Activated CD4-positive, alpha-beta memory T cell treated with anti-CD3 and anti-CD28 coated beads, Interleukin-2, amount 10 ng/mL, durations not matched to agents 7 days and 5 days (primary cell): ENCODE measurements at regions not wholly inside any gene's neighbourhood (a gene's known extent, or its start where the extent isn't known, plus 50 kb on each side); places are given as distances from the start of the nearest gene placed in this dataset.

Experiments
- CTCF ChIA-PET: fragments of 350-600 bp; sonication (Branson Sonifier 250); formaldehyde crosslinking; loops from one replicate; lab custom pipeline; 2021; ENCODE audit warnings: antibody characterized with exemption, inconsistent platforms; lab: Charles Lee
- POLR2A ChIA-PET: fragments of 350-600 bp; sonication (Branson Sonifier 250); formaldehyde crosslinking; loops from one replicate; lab custom pipeline; 2021; ENCODE audit warnings: antibody characterized with exemption; lab: Charles Lee
- DNase-seq: peaks from one replicate; pipeline ENCODE4 v3.0.0-alpha.2; 2020
- H3K27ac Mint-ChIP-seq: one replicate; pipeline ENCODE4 v1.8.0; 2021; ENCODE audit warnings: mild to moderate bottlenecking, mixed read lengths
- H3K27me3 Mint-ChIP-seq: one replicate; pipeline ENCODE4 v1.8.0; 2021; ENCODE audit warnings: mixed read lengths
- H3K36me3 Mint-ChIP-seq: one replicate; pipeline ENCODE4 v1.8.0; 2021; ENCODE audit warnings: low read depth, mixed read lengths
- H3K4me1 Mint-ChIP-seq: one replicate; pipeline ENCODE4 v1.8.0; 2021; ENCODE audit warnings: mixed read lengths
- H3K4me3 Mint-ChIP-seq: one replicate; pipeline ENCODE4 v1.8.0; 2021; ENCODE audit warnings: mild to moderate bottlenecking, mixed read lengths
- H3K9me3 Mint-ChIP-seq: one replicate; pipeline ENCODE4 v1.8.0; 2021; ENCODE audit warnings: mixed read lengths

GRCh38 chr15:70494852-70495571, 268.3 kb downstream of the UACA start:
- peaks cover 8% of the 10 kb centered on the region for H3K36me3 Mint-ChIP-seq
- ChIA-PET CTCF (interaction anchor here (1.0 to 1.2 kb wide), 2 partner anchors 17 to 28 kb away, joined by 3 to 5 read pairs; no protein-coding TSS in a partner anchor), POLR2A (interaction anchor here (1.9 kb wide), 1 partner anchor 11 kb away, joined by 5 read pairs; no protein-coding TSS in a partner anchor)
- no peak for DNase-seq
- H3K4me3 Mint-ChIP-seq: no peak overlapping the region
- peaks cover 83% of the 10 kb centered on the region for H3K27me3 Mint-ChIP-seq
- H3K4me1 Mint-ChIP-seq: peaks cover 54% of the 10 kb centered on the region
- H3K9me3 Mint-ChIP-seq: no peaks in the 10 kb centered on the region
- H3K27ac Mint-ChIP-seq: no peak overlapping the region

- no peak overlapping the region for H3K4me3 Mint-ChIP-seq
- no peak overlapping the region for H3K27ac Mint-ChIP-seq
- H3K27me3 Mint-ChIP-seq: peaks cover 83% of the 10 kb centered on the region
- H3K4me1 Mint-ChIP-seq: peaks cover 55% of the 10 kb centered on the region
- POLR2A ChIA-PET: interaction anchor here (1.9 kb wide), 1 partner anchor 12 kb away, joined by 5 read pairs; no protein-coding TSS in a partner anchor
- DNase-seq: no peak
- no peaks in the 10 kb centered on the region for H3K9me3 Mint-ChIP-seq
- H3K36me3 Mint-ChIP-seq: peaks cover 8% of the 10 kb centered on the region
- CTCF ChIA-PET: no interaction called here
Observed at GRCh38 chr15:70494517-70494851, 268.9 kb downstream of the UACA start.

GRCh38 chr15:70493787-70494516, 269.4 kb downstream of the UACA start:
- Mint-ChIP-seq H3K4me3 (no peak overlapping the region), H3K27me3 (peaks cover 83% of the 10 kb centered on the region), H3K36me3 (peaks cover 8% of the 10 kb centered on the region), H3K27ac (no peak overlapping the region), H3K9me3 (no peaks in the 10 kb centered on the region), H3K4me1 (peaks cover 55% of the 10 kb centered on the region)
- POLR2A ChIA-PET: interaction anchor here (0.7 to 5.5 kb wide), 7 partner anchors 11 to 736 kb away, joined by 3 to 35 read pairs (median 10); partner anchors contain the start of gene TLE3
- DNase-seq: no peak
- CTCF ChIA-PET: interaction anchor here (0.9 to 3.0 kb wide), 5 partner anchors 8 to 41 kb away, joined by 3 to 16 read pairs (median 4); no protein-coding TSS in a partner anchor

GRCh38 chr15:70493376-70493775, 270.0 kb downstream of the UACA start:
- no peak for DNase-seq
- ChIA-PET CTCF (interaction anchor here (0.9 to 3.0 kb wide), 5 partner anchors 9 to 42 kb away, joined by 3 to 16 read pairs (median 4); no protein-coding TSS in a partner anchor), POLR2A (interaction anchor here (0.7 to 5.5 kb wide), 7 partner anchors 12 to 735 kb away, joined by 3 to 35 read pairs (median 10); partner anchors contain the start of gene TLE3)
- Mint-ChIP-seq H3K9me3 (no peaks in the 10 kb centered on the region), H3K4me1 (peaks cover 59% of the 10 kb centered on the region), H3K4me3 (no peak overlapping the region), H3K27me3 (peaks cover 82% of the 10 kb centered on the region), H3K36me3 (peaks cover 8% of the 10 kb centered on the region), H3K27ac (peak overlapping the region; percentile 64)

- CTCF ChIA-PET: interaction anchor here (0.7 to 3.0 kb wide), 9 partner anchors 10 to 778 kb away, joined by 3 to 16 read pairs (median 4); partner anchors contain the start of gene TLE3
- H3K27me3 Mint-ChIP-seq: peaks cover 83% of the 10 kb centered on the region
- peak; percentile 91 for DNase-seq
Observed at GRCh38 chr15:70492240-70493177, 270.8 kb downstream of the UACA start.

GRCh38 chr15:70491641-70492040, 271.7 kb downstream of the UACA start:
- DNase-seq: no peak
- CTCF ChIA-PET: interaction anchor here (1.1 to 3.0 kb wide), 5 partner anchors 11 to 394 kb away, joined by 3 to 16 read pairs (median 4); partner anchors contain the start of gene TLE3
- POLR2A ChIA-PET: interaction anchor here (0.8 to 5.5 kb wide), 12 partner anchors 11 to 1040 kb away, joined by 3 to 35 read pairs (median 5); partner anchors contain the start of gene TLE3
- Mint-ChIP-seq H3K4me3 (peak overlapping the region; percentile 65), H3K4me1 (peaks cover 72% of the 10 kb centered on the region), H3K9me3 (no peaks in the 10 kb centered on the region), H3K27me3 (peaks cover 78% of the 10 kb centered on the region), H3K36me3 (peaks cover 8% of the 10 kb centered on the region), H3K27ac (peak overlapping the region; percentile 52)

More at GRCh38 chr15:70492240-70493177, 270.8 kb downstream of the UACA start:
- Mint-ChIP-seq H3K9me3 (no peaks in the 10 kb centered on the region), H3K4me3 (peak overlapping the region; percentile 65), H3K36me3 (peaks cover 8% of the 10 kb centered on the region), H3K27ac (peak overlapping the region; percentile 90), H3K4me1 (peaks cover 65% of the 10 kb centered on the region)
- POLR2A ChIA-PET: interaction anchor here (0.7 to 5.5 kb wide), 17 partner anchors 10 to 1041 kb away, joined by 3 to 35 read pairs (median 4); partner anchors contain the start of gene TLE3

- peak; percentile 33 for DNase-seq
- peak overlapping the region; percentile 65 for H3K4me3 Mint-ChIP-seq
Observed at GRCh38 chr15:70491201-70491621, 272.1 kb downstream of the UACA start.

GRCh38 chr15:70490838-70491155, 272.6 kb downstream of the UACA start:
- H3K4me1 Mint-ChIP-seq: peaks cover 79% of the 10 kb centered on the region
- H3K27ac Mint-ChIP-seq: no peak overlapping the region
- H3K9me3 Mint-ChIP-seq: no peaks in the 10 kb centered on the region
- H3K36me3 Mint-ChIP-seq: peaks cover 8% of the 10 kb centered on the region
- H3K27me3 Mint-ChIP-seq: peaks cover 76% of the 10 kb centered on the region
- DNase-seq: no peak
- ChIA-PET CTCF (interaction anchor here (0.6 to 3.0 kb wide), 3 partner anchors 10 to 191 kb away, joined by 3 to 16 read pairs (median 3); no protein-coding TSS in a partner anchor), POLR2A (interaction anchor here (1.3 to 5.5 kb wide), 5 partner anchors 11 to 1028 kb away, joined by 5 to 35 read pairs (median 6); partner anchors contain the start of gene TLE3)
- no peak overlapping the region for H3K4me3 Mint-ChIP-seq

More at GRCh38 chr15:70491201-70491621, 272.1 kb downstream of the UACA start:
- Mint-ChIP-seq H3K9me3 (no peaks in the 10 kb centered on the region), H3K36me3 (peaks cover 8% of the 10 kb centered on the region), H3K4me1 (peaks cover 76% of the 10 kb centered on the region), H3K27me3 (peaks cover 78% of the 10 kb centered on the region), H3K27ac (peak overlapping the region; percentile 18)
- CTCF ChIA-PET: interaction anchor here (0.6 to 3.0 kb wide), 3 partner anchors 11 to 191 kb away, joined by 3 to 16 read pairs (median 3); no protein-coding TSS in a partner anchor
- POLR2A ChIA-PET: interaction anchor here (1.2 to 5.5 kb wide), 7 partner anchors 10 to 1039 kb away, joined by 3 to 35 read pairs (median 6); partner anchors contain the start of gene TLE3

GRCh38 chr15:70490148-70490837, 273.1 kb downstream of the UACA start:
- Mint-ChIP-seq H3K4me1 (peaks cover 80% of the 10 kb centered on the region), H3K36me3 (peaks cover 8% of the 10 kb centered on the region), H3K27me3 (peaks cover 75% of the 10 kb centered on the region), H3K27ac (no peak overlapping the region), H3K4me3 (no peak overlapping the region), H3K9me3 (no peaks in the 10 kb centered on the region)
- DNase-seq: no peak
- CTCF ChIA-PET: interaction anchor here (0.6 to 2.9 kb wide), 4 partner anchors 10 to 898 kb away, joined by 3 to 21 read pairs (median 3); no protein-coding TSS in a partner anchor
- POLR2A ChIA-PET: interaction anchor here (1.3 to 5.5 kb wide), 6 partner anchors 11 to 1027 kb away, joined by 4 to 35 read pairs (median 6); partner anchors contain the start of gene TLE3

GRCh38 chr15:70488941-70489848, 274.2 kb downstream of the UACA start:
- ChIA-PET POLR2A (interaction anchor here (0.7 to 5.5 kb wide), 6 partner anchors 10 to 775 kb away, joined by 3 to 35 read pairs (median 4); partner anchors contain the start of gene TLE3), CTCF (interaction anchor here (0.6 to 3.3 kb wide), 12 partner anchors 11 to 1014 kb away, joined by 3 to 21 read pairs (median 4); partner anchors contain the start of gene TLE3)
- no peak overlapping the region for H3K4me3 Mint-ChIP-seq
- DNase-seq: no peak
- peaks cover 69% of the 10 kb centered on the region for H3K4me1 Mint-ChIP-seq
- peaks cover 4% of the 10 kb centered on the region for H3K9me3 Mint-ChIP-seq
- peaks cover 8% of the 10 kb centered on the region for H3K36me3 Mint-ChIP-seq
- H3K27ac Mint-ChIP-seq: no peak overlapping the region
- peaks cover 75% of the 10 kb centered on the region for H3K27me3 Mint-ChIP-seq
